ENCODE measurements at regions not wholly inside any gene's neighbourhood (a gene's known extent, or its start where the extent isn't known, plus 50 kb on each side); places are given as distances from the start of the nearest gene placed in this dataset.
"Not testable (repeated sequence)": the region's sequence is repeated elsewhere in the genome, so short reads cannot be mapped to it uniquely, and the experiment has no call there.

- H3K27ac ChIP-seq (ENCODE audit: low read depth, low read length); H3K4me1 ChIP-seq (ENCODE audit: insufficient read depth, low read length); H3K4me2 ChIP-seq (ENCODE audit: insufficient read depth, low read length); H2AFZ ChIP-seq (ENCODE audit: low read length); H3K9me3 ChIP-seq (ENCODE audit: low read depth, low read length); H3K79me2 ChIP-seq (ENCODE audit: insufficient read depth, low read length); H3K36me3 ChIP-seq (ENCODE audit: insufficient read depth, low read length); H4K20me1 ChIP-seq (ENCODE audit: insufficient read depth, low read length); DNase-seq (ENCODE audit: insufficient read length, low spot score, missing footprints); H3K27me3 ChIP-seq (ENCODE audit: insufficient read depth, low read length); H3K4me3 ChIP-seq (ENCODE audit: insufficient read depth, low read length): not testable (repeated sequence)
- TF ChIP-seq CTCF (IDR thresholded peaks at IDR 0.05; ENCODE audit: extremely low read depth, low read depth, low read length), result peak; percentile 13
These were observed 269.9 kb downstream of the RPIA start for GRCh38 chr2:88961323-88961722.

- no peaks in the 10 kb centered on the region for H3K9me3 ChIP-seq (ENCODE audit: low read depth, low read length)
- no peak overlapping the region for H3K4me3 ChIP-seq (ENCODE audit: insufficient read depth, low read length)
- no peaks in the 10 kb centered on the region for H3K27me3 ChIP-seq (ENCODE audit: insufficient read depth, low read length)
- H3K4me1 ChIP-seq (ENCODE audit: insufficient read depth, low read length), result no peaks in the 10 kb centered on the region
- peak; percentile 28 for TF ChIP-seq CTCF (IDR thresholded peaks at IDR 0.05; ENCODE audit: extremely low read depth, low read depth, low read length)
- no peaks in the 10 kb centered on the region for H3K79me2 ChIP-seq (ENCODE audit: insufficient read depth, low read length)
- no peak overlapping the region for H3K4me2 ChIP-seq (ENCODE audit: insufficient read depth, low read length)
- no peak overlapping the region for H3K27ac ChIP-seq (ENCODE audit: low read depth, low read length)
- H3K36me3 ChIP-seq (ENCODE audit: insufficient read depth, low read length), result no peaks in the 10 kb centered on the region
- H4K20me1 ChIP-seq (ENCODE audit: insufficient read depth, low read length), result no peaks in the 10 kb centered on the region
- no peak overlapping the region for H2AFZ ChIP-seq (ENCODE audit: low read length)
- DNase-seq (ENCODE audit: insufficient read length, low spot score, missing footprints), result no peak
These were observed 276.4 kb downstream of the RPIA start for GRCh38 chr2:88967844-88968243.

GRCh38 chr2:88978011-88978410 lies 286.5 kb downstream of the RPIA start:
- H3K27me3 ChIP-seq (ENCODE audit: insufficient read depth, low read length), result not testable (repeated sequence)

GRCh38 chr2:88978446-88978845 lies 287.0 kb downstream of the RPIA start:
- not testable (repeated sequence) for H3K27ac ChIP-seq (ENCODE audit: low read depth, low read length); H3K4me3 ChIP-seq (ENCODE audit: insufficient read depth, low read length); H3K36me3 ChIP-seq (ENCODE audit: insufficient read depth, low read length); H3K27me3 ChIP-seq (ENCODE audit: insufficient read depth, low read length); H3K9me3 ChIP-seq (ENCODE audit: low read depth, low read length); H2AFZ ChIP-seq (ENCODE audit: low read length); H3K4me1 ChIP-seq (ENCODE audit: insufficient read depth, low read length); H3K4me2 ChIP-seq (ENCODE audit: insufficient read depth, low read length); DNase-seq (ENCODE audit: insufficient read length, low spot score, missing footprints); H4K20me1 ChIP-seq (ENCODE audit: insufficient read depth, low read length); H3K79me2 ChIP-seq (ENCODE audit: insufficient read depth, low read length)

More at GRCh38 chr2:88978011-88978410, 286.5 kb downstream of the RPIA start:
- not testable (repeated sequence) for H3K79me2 ChIP-seq (ENCODE audit: insufficient read depth, low read length); H3K27ac ChIP-seq (ENCODE audit: low read depth, low read length); H3K4me1 ChIP-seq (ENCODE audit: insufficient read depth, low read length); H3K9me3 ChIP-seq (ENCODE audit: low read depth, low read length); H3K4me2 ChIP-seq (ENCODE audit: insufficient read depth, low read length); H3K36me3 ChIP-seq (ENCODE audit: insufficient read depth, low read length); H4K20me1 ChIP-seq (ENCODE audit: insufficient read depth, low read length); DNase-seq (ENCODE audit: insufficient read length, low spot score, missing footprints); H2AFZ ChIP-seq (ENCODE audit: low read length); H3K4me3 ChIP-seq (ENCODE audit: insufficient read depth, low read length)

GRCh38 chr2:88984079-88984478 lies 292.6 kb downstream of the RPIA start:
- not testable (repeated sequence) for H3K9me3 ChIP-seq (ENCODE audit: low read depth, low read length); H3K4me1 ChIP-seq (ENCODE audit: insufficient read depth, low read length); H3K79me2 ChIP-seq (ENCODE audit: insufficient read depth, low read length); H3K4me2 ChIP-seq (ENCODE audit: insufficient read depth, low read length); H3K36me3 ChIP-seq (ENCODE audit: insufficient read depth, low read length); H3K27ac ChIP-seq (ENCODE audit: low read depth, low read length); H3K4me3 ChIP-seq (ENCODE audit: insufficient read depth, low read length); H2AFZ ChIP-seq (ENCODE audit: low read length); H4K20me1 ChIP-seq (ENCODE audit: insufficient read depth, low read length); H3K27me3 ChIP-seq (ENCODE audit: insufficient read depth, low read length); DNase-seq (ENCODE audit: insufficient read length, low spot score, missing footprints)

GRCh38 chr2:88986721-88987330 lies 295.4 kb downstream of the RPIA start:
- H3K4me2 ChIP-seq (ENCODE audit: insufficient read depth, low read length); H4K20me1 ChIP-seq (ENCODE audit: insufficient read depth, low read length); H3K36me3 ChIP-seq (ENCODE audit: insufficient read depth, low read length); DNase-seq (ENCODE audit: insufficient read length, low spot score, missing footprints); H2AFZ ChIP-seq (ENCODE audit: low read length); H3K27ac ChIP-seq (ENCODE audit: low read depth, low read length); H3K4me3 ChIP-seq (ENCODE audit: insufficient read depth, low read length); H3K27me3 ChIP-seq (ENCODE audit: insufficient read depth, low read length); H3K79me2 ChIP-seq (ENCODE audit: insufficient read depth, low read length); H3K4me1 ChIP-seq (ENCODE audit: insufficient read depth, low read length); H3K9me3 ChIP-seq (ENCODE audit: low read depth, low read length): not testable (repeated sequence)

GRCh38 chr2:88988617-88989016 lies 297.1 kb downstream of the RPIA start:
- DNase-seq (ENCODE audit: insufficient read length, low spot score, missing footprints); H3K36me3 ChIP-seq (ENCODE audit: insufficient read depth, low read length); H3K4me2 ChIP-seq (ENCODE audit: insufficient read depth, low read length); H3K79me2 ChIP-seq (ENCODE audit: insufficient read depth, low read length); H3K27me3 ChIP-seq (ENCODE audit: insufficient read depth, low read length); H3K27ac ChIP-seq (ENCODE audit: low read depth, low read length); H3K9me3 ChIP-seq (ENCODE audit: low read depth, low read length); H2AFZ ChIP-seq (ENCODE audit: low read length); H4K20me1 ChIP-seq (ENCODE audit: insufficient read depth, low read length); H3K4me3 ChIP-seq (ENCODE audit: insufficient read depth, low read length); H3K4me1 ChIP-seq (ENCODE audit: insufficient read depth, low read length): not testable (repeated sequence)

- not testable (repeated sequence) for H3K9me3 ChIP-seq (ENCODE audit: low read depth, low read length); H2AFZ ChIP-seq (ENCODE audit: low read length); H3K79me2 ChIP-seq (ENCODE audit: insufficient read depth, low read length); DNase-seq (ENCODE audit: insufficient read length, low spot score, missing footprints); H4K20me1 ChIP-seq (ENCODE audit: insufficient read depth, low read length); H3K27ac ChIP-seq (ENCODE audit: low read depth, low read length); H3K27me3 ChIP-seq (ENCODE audit: insufficient read depth, low read length); H3K36me3 ChIP-seq (ENCODE audit: insufficient read depth, low read length); H3K4me3 ChIP-seq (ENCODE audit: insufficient read depth, low read length); H3K4me2 ChIP-seq (ENCODE audit: insufficient read depth, low read length); H3K4me1 ChIP-seq (ENCODE audit: insufficient read depth, low read length)
These were observed 301.3 kb downstream of the RPIA start for GRCh38 chr2:88992819-88993218.
